ENCODE measurements at regions not wholly inside any gene's neighbourhood (a gene's known extent, or its start where the extent isn't known, plus 50 kb on each side); places are given as distances from the start of the nearest gene placed in this dataset.

- TF ChIP-seq CTCF (IDR thresholded peaks at IDR 0.05) (no peak), POLR2A (IDR thresholded peaks at IDR 0.05) (no peak)
Observed at GRCh38 chr7:41295455-41295815, 407.5 kb downstream of the INHBA start.
